Effector memory CD4-positive, alpha-beta T cell (primary cell): ENCODE measurements at regions not wholly inside any gene's neighbourhood (a gene's known extent, or its start where the extent isn't known, plus 50 kb on each side); places are given as distances from the start of the nearest gene placed in this dataset.

Experiments used
- DNase-seq, 3 donors: peaks; one replicate each; pipeline ENCODE4 v3.0.0-alpha.2; 2020
- H3K27ac ChIP-seq: 2 replicates; pipeline ENCODE4 v1.7.0; 2013; ENCODE audit warnings: mild to moderate bottlenecking, low read length, moderate library complexity; ENCODE audit not compliant: insufficient read depth, poor library complexity, severe bottlenecking
- H3K27me3 ChIP-seq: replicated peaks from 2 replicates; pipeline ENCODE4 v1.7.0; 2013; ENCODE audit warnings: mild to moderate bottlenecking, low read length; ENCODE audit not compliant: insufficient read depth, control insufficient read depth, poor library complexity, severe bottlenecking
- H3K36me3 ChIP-seq: 2 replicates; pipeline ENCODE4 v1.7.0; 2013; ENCODE audit warnings: mild to moderate bottlenecking, low read length, moderate library complexity; ENCODE audit not compliant: control insufficient read depth, insufficient read depth
- H3K4me1 ChIP-seq: 2 replicates; pipeline ENCODE4 v1.7.0; 2013; ENCODE audit warnings: low read length, mild to moderate bottlenecking; ENCODE audit not compliant: control insufficient read depth, insufficient read depth, poor library complexity, severe bottlenecking
- H3K4me3 ChIP-seq: 2 replicates; pipeline ENCODE4 v1.7.0; 2013; ENCODE audit warnings: low read length, low read depth, mild to moderate bottlenecking; ENCODE audit not compliant: insufficient read depth, poor library complexity, severe bottlenecking
- H3K9me3 ChIP-seq: 2 replicates; pipeline ENCODE4 v1.7.0; 2013; ENCODE audit warnings: mild to moderate bottlenecking, low read length, moderate library complexity; ENCODE audit not compliant: control insufficient read depth

DNA sequence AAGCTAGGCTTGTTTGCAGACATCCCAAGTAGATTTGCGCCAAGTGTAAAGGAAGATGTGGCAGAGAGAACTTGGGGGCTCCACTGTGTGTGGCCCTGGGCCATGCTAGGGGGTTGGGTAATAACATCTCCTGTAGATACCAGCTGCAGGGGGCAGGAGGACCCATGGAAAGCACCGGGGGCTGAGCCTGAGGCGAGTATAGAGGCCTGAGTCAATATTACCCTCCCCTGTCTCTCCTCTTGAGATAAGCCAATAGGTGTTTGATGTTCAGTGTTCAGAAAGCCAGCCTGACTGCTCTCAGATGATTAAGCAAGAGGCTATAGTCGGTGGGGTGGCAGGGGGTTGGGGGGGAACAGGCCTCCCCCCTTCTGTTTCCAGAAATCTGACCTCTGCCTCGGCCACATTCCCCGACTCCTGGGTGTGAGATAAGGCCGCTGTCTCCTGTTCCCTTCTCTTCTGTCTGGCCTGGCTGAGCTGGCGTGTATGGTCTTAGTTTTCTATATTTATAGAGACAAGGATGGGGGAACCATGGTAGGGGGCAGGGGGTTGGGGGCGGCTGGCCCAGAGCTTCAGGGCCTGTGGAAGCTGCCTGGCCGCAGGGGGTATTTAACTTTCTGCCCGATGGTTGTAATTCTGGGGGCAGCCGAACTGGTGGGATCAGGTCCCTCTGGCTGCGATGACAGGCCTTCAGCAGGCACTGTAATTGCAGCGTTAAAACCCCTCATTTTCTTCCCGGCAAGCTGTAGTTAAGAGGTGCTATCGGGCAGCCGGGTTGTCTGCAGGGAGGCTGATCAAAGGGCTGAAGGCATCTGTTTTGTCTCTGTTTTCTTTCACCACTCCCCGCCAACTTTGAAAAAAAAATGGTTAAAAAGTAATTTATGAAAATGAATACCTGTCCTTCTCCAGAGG lies 292.0 kb downstream of the NSG2 start:
- Histone ChIP-seq H3K36me3 (no peaks in the 10 kb centered on the region), H3K27ac (no peak overlapping the region), H3K27me3 (no peaks in the 10 kb centered on the region)

DNA sequence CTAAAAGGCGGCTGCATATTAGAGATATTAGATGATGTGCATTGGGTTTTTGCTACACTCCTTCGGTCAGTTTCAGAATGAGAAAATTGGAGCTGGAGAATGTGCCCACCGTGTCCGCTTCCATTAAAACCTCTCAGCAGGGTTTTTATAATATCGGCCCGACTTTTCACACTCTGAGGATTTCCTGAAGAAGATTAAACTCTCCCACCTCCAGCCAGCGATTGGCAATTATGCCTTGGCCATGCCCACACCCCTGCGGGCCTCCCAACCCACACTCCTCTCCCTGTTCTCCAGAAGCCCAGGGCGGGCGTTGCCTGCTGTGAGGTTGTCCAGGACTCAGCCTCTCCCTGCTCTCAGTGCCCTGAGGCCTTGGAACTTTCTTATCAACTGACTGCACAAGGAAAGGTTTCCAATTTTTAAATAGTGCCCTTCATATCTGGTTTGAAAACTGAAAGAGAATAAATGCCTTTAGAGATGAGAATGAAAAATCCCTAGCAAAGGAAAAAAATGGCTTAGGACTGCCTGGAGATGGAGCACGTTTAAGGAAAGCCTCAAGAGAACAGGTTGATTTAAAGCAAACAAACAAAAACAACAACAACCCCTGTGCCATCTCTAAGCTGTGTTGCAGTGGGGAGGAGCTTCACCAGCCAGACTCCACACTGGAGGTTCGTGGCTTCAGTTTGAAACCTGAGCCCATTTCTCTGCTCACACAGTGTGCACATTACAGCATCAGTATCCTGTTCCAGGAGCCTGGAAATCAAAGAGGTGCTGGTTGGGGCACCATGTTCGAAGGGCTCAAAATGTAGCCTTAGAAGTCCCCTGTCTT lies 292.9 kb downstream of the NSG2 start:
- no peak overlapping the region for H3K4me3 ChIP-seq
- H3K27me3 ChIP-seq: no peaks in the 10 kb centered on the region
- no peaks in the 10 kb centered on the region for H3K9me3 ChIP-seq
- no peak overlapping the region for H3K27ac ChIP-seq
- H3K4me1 ChIP-seq: no peaks in the 10 kb centered on the region
- H3K36me3 ChIP-seq: no peaks in the 10 kb centered on the region
- DNase-seq: no peak

More for the DNA sequence above, 292.0 kb downstream of the NSG2 start:
- Histone ChIP-seq H3K4me3 (no peak overlapping the region), H3K9me3 (no peaks in the 10 kb centered on the region), H3K4me1 (no peaks in the 10 kb centered on the region)
- no peak for DNase-seq

DNA sequence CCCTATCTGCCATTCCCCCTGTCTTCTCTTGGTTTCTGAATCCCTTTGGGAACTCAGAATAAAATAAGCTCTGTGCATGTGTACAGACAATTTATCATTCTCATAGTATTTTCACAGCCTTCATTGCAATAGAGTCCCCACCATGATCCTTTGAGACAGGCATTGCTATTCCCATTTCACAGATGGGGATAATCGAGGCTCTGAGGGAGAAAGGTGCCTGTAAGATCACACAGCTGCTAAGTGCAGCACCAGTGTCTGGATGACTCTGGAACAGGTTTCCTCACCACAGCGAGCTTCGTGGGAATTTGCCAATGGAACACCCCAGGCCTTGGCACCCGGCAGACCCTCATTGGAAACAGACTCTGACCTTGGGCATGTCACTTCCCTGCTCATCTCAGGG lies 293.6 kb downstream of the NSG2 start:
- Histone ChIP-seq H3K36me3 (no peaks in the 10 kb centered on the region), H3K4me1 (no peaks in the 10 kb centered on the region), H3K27me3 (no peaks in the 10 kb centered on the region), H3K9me3 (no peaks in the 10 kb centered on the region), H3K4me3 (no peak overlapping the region), H3K27ac (no peak overlapping the region)
- no peak for DNase-seq

DNA sequence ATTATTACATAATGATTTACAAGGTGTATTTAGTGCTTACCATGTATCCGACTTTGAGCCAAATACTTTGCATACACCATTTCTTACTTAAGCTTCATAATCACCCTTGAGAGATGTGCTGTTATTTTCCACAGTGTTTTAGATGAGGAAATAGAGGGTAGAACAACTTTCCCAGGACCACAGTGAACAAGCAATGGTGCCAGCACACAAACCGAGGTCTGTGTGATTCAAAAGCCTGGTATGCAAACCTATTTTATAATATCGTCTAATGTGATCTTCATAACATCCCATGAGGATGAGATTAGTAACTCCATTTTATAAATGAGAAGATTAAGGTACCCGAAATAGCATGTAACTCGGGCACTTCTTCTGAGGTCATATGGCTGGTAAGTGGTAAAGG lies 294.7 kb downstream of the NSG2 start:
- H3K27ac ChIP-seq: no peak overlapping the region
- no peaks in the 10 kb centered on the region for H3K9me3 ChIP-seq
- H3K36me3 ChIP-seq: no peaks in the 10 kb centered on the region
- no peak overlapping the region for H3K4me3 ChIP-seq
- H3K4me1 ChIP-seq: no peaks in the 10 kb centered on the region
- no peak for DNase-seq
- H3K27me3 ChIP-seq: no peaks in the 10 kb centered on the region

DNA sequence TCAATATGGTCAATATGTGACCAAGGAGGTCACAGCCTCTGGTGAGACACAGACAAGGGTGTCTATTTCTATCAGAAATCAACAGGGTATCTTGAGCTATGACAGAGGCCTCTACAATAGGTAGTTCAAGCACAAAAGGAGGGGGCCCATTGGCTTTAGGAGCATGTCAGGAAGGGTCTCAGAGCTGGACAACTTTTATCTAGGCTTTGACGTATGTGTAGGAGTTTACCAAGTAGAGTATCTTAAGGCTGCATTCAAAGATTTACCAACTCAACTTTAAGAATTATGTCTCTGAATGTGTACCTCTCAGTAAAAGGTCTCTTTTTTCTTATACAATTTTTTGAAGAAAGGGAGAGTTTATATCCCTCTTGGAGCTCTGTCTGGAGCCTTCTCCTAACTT lies 297.2 kb downstream of the NSG2 start:
- no peaks in the 10 kb centered on the region for H3K36me3 ChIP-seq
- no peaks in the 10 kb centered on the region for H3K4me1 ChIP-seq
- H3K27me3 ChIP-seq: no peaks in the 10 kb centered on the region
- no peak overlapping the region for H3K27ac ChIP-seq
- no peak overlapping the region for H3K4me3 ChIP-seq
- no peaks in the 10 kb centered on the region for H3K9me3 ChIP-seq
- DNase-seq: no peak

DNA sequence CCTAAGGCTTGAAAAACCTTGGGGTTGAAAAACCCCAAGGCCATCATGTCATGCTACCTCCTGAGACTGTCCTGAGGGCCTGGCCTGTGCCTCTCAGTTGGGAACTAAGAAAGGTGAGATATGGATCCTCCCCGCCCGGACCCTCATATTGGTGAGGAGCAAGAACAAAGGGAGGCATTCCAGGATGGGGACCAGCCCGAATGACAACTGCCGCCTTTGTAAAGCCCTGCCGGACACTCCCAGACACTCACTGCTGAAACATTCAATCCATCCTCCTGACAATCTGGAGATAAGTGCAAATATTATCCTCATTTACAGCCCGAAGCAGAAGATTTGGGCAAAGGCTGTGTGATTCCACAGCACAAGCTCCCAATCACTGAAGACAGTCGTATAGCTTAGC lies 298.3 kb downstream of the NSG2 start:
- Histone ChIP-seq H3K27me3 (no peaks in the 10 kb centered on the region), H3K4me1 (no peaks in the 10 kb centered on the region), H3K9me3 (no peaks in the 10 kb centered on the region), H3K27ac (no peak overlapping the region), H3K36me3 (no peaks in the 10 kb centered on the region), H3K4me3 (no peak overlapping the region)
- no peak for DNase-seq

DNA sequence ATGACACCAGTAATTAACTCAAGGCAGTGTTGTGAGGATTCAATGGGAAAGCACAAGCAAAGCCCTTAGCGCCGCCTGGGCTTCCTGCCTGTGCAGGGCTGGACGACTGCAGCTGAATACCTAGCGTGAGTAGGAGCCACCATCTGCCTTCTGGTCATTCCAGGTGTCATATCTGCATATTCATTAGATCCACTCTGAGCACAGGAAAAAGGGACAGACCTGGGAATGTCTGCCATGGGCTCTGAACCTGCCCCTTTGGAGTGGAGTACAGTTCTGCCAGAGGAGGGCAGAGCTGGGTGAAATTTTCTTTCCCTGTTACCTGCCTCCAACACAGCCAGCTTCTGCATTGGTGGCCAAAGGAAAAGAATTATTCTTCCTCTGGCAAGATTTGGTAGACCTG lies 298.8 kb downstream of the NSG2 start:
- no peaks in the 10 kb centered on the region for H3K4me1 ChIP-seq
- no peak for DNase-seq
- no peaks in the 10 kb centered on the region for H3K27me3 ChIP-seq
- H3K9me3 ChIP-seq: no peaks in the 10 kb centered on the region
- no peak overlapping the region for H3K27ac ChIP-seq
- H3K4me3 ChIP-seq: no peak overlapping the region
- no peaks in the 10 kb centered on the region for H3K36me3 ChIP-seq

DNA sequence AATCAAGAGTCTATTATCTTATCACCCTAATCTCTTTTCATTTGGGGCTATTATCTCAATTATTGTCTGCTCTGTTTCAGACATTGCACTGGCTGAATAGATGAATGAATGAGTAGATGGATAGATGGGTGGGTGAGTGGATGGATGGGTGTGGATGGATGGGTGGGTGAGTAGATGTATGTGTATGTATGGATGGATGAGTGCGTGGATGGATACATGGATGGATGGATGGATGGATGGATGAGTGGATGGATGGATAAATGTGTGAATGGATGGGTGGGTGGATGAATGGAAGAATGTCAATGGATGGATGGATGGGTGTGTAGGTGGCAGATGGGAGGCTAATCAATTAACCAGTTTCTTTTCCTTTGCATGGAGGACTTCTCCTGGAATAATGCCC lies 301.7 kb downstream of the NSG2 start:
- Histone ChIP-seq H3K27me3 (no peaks in the 10 kb centered on the region), H3K27ac (no peak overlapping the region), H3K4me3 (no peak overlapping the region), H3K4me1 (no peaks in the 10 kb centered on the region), H3K36me3 (no peaks in the 10 kb centered on the region), H3K9me3 (no peaks in the 10 kb centered on the region)
- DNase-seq: no peak

DNA sequence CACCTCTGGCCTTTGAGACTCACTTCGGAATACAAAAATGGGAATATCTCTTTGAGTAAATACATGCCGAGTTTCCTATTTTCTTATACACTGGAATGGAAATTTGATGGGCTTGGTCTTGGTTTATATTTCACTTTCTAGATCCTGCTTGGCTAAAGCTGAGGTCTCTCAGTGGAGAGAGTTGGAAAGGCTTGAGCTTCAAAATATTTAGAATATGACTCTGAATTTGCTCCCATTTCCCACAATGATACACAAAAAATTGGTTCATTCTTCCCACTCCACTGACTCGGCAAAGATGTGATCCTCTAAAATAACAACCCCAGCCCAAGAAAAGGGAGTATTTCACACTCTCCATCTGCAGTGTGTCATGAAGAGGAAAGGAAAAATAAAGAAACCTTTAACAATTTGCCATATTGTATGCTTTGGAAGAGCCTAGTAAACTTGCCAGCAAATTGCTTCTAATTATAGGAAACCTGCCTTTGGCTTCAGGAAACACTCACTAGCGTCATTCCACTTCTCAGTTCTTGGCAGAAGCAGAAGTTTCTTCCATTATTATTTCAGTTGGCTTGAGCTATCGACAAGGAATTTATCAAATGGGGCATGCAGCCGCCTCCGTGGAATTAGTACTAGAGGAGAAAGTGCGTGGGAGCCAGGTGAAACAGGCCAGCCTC lies 302.9 kb downstream of the NSG2 start:
- no peak overlapping the region for H3K4me3 ChIP-seq
- H3K27me3 ChIP-seq: no peaks in the 10 kb centered on the region
- H3K4me1 ChIP-seq: no peaks in the 10 kb centered on the region
- no peak overlapping the region for H3K27ac ChIP-seq
- DNase-seq: no peak
- no peaks in the 10 kb centered on the region for H3K9me3 ChIP-seq
- H3K36me3 ChIP-seq: no peaks in the 10 kb centered on the region

DNA sequence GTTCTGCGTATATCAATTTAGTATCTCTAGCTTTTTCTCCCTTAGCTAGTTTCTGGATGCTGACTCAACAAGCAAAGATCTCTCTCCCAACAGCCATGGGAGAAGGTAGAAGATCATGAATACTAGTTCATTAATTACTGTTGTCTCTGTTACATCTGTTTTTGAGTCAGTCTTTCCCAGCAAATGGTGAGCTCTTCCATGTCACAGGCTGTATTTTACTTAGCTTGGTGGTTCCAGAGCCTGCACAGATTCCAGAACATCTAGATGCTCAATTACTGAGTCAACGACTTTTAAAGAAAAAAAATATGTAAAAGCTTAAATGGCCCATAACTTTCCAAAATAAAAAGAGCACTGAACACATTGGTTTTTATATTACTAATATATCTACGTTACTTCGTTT lies 307.2 kb downstream of the NSG2 start:
- Histone ChIP-seq H3K9me3 (no peaks in the 10 kb centered on the region), H3K27ac (no peak overlapping the region), H3K27me3 (no peaks in the 10 kb centered on the region), H3K36me3 (no peaks in the 10 kb centered on the region), H3K4me3 (no peak overlapping the region), H3K4me1 (no peaks in the 10 kb centered on the region)
- no peak for DNase-seq
